ENCODE measurements at regions not wholly inside any gene's neighbourhood (a gene's known extent, or its start where the extent isn't known, plus 50 kb on each side); places are given as distances from the start of the nearest gene placed in this dataset.
"Not testable (repeated sequence)": the region's sequence is repeated elsewhere in the genome, so short reads cannot be mapped to it uniquely, and the experiment has no call there.

DNA sequence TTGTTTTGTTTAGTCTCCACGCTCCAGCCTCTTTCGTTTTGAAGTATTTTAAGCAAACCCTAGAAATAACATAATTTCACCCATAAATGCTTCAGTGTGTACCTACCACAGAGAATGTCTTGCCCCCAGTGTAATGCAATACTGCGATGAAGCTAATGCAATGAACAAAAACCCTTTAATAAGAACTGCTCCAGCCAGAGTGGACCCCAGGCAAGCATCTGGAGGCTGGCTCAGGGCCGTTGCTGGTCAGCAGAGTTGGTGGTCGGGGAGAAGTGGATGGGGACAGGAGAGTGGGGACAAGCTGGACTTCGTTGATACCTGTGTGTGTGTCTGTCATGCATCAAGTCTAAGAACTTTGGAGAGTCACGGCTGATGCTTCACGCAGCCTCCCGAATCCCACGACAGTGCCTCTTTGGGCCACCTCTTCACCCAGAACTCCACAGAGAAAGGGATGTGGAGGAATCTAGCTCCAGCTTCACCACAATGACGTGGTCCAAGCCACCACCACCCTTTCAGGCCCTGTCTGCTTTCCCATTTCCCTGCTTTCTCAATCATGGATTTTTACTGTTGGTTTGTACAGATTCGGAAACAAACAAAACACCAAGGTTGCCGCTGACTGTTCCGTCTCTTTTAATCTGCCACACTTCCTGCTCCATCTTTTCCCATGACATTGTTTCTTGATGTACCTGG lies 108.6 kb upstream of the ERRFI1 start:
- intact Hi-C loops (cut with DNase I) = no loop called here
- DNase-seq = no peak

DNA sequence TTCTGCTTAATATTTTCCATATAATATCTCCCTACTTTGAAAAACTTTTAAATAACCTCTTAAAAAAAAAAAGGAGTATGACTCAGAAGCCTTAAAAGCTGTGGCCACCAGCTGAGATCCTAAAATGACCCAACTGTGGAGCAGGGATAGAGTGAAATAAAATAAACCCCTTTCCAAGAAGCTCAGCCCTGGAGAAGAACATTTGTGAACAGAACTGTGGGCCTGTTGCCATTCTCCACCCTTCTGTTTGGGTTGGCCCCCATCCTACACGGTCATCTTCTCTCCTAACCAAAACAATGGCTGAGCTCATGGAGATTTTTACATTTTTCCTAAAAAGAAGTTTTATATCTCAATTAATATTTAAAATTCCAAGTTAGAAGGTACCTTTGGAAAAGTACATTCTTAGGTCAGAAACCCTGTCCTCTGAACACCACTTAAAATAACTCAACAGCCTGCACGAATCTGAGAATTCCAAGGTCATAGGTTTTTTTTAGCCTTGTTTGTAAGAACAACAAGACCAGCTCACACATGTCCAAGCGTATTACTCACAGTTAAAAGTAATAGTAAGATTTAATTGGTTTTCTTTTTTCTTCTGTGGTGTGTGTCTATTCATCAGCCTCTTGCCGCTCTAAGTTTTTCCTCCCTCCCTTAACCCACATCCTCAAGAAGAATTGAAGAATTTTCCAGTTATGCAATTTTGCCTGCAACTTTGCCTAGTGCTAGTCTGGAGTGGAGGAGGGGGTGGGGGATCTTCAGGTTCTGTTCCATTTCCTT lies 107.7 kb upstream of the ERRFI1 start:
- no peak for DNase-seq
- intact Hi-C loops (cut with DNase I) = no loop called here

DNA sequence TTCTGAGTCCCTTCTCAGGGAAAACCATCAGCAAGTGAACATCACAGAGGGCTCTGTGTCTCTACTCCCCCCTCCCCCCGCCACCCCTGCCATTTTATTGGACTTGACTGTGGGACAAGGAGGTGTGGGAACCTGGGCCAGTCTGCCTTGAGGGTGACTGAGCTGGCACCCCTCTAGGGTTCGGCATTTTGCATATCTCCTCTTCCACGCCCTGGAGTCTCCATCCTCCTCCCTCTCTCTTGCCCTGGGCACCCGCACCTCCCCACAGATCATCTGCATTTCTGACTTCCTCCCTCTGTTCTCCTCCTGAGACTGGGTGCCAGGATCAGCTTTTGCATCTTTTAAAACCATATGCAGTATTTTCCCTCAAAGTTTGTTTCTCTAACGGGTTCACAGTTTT lies 107.1 kb upstream of the ERRFI1 start:
- no peak for DNase-seq
- intact Hi-C loops (cut with DNase I) = no loop called here

DNA sequence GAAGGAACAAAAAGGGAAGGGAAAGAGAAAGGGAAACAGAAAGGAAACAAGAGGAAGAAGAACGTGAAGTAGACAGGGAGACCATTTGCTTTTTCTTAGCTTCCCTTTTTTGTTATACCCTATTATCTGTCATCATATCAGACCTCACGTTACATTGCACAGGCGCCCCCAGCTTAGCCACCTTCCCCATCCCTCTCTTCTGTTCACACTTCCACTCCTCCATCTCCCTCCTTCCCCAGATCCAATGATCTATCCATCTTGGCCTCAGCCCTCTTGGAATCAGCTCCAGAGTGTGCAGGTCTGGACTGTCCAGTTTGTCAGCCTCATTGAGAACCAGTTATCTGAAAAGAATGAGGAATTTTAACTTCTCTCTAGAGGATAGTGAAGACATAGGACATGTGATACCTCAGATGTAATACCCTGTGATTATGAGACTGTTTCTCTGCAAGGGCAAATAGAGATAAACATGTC lies 101.1 kb upstream of the ERRFI1 start:
- no peak for DNase-seq
- intact Hi-C loops (cut with DNase I) = no loop called here

DNA sequence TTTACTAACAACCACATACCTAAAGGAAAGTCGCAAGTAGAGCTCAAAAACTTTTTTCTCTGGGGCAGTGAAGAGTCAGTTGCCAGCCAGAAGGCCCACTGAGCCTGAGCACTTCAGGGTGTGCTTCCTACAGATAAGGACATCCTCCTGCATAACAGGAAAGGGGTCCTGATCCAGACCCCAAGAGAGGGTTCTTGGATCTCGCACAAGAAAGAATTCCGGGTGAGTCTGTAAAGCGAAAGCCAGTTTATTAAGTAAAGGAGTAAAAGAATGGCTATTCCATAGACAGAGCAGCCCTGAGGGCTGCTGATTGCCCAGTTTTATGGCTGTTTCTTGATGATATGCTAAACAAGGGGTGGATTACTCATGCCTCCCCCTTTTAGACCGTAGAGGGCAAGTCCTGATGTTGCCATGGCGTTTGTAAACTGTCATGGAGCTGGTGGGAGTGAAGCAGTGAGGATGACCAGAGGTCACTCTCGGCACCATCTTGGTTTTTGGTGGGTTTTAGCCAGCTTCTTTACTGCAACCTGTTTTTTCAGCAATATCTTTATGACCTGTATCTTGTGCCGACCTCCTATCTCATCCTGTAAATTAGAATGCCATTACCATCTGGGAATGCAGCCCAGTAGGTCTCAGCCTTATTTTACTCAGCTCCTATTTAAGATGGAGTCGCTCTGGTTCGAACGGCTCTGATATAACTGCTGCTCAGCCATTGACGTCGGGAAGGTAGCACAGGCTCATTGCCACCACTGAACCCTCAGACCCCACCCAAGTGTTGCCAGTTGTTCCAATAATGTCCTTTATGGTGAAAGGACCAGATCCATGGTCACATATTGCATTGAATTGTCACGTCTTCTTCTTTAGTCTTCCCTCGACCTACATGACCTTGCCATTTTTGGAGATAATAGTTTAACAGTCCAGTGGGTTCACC lies 96.6 kb upstream of the ERRFI1 start:
- intact Hi-C loops (cut with DNase I) = no loop called here
- DNase-seq = no peak

DNA sequence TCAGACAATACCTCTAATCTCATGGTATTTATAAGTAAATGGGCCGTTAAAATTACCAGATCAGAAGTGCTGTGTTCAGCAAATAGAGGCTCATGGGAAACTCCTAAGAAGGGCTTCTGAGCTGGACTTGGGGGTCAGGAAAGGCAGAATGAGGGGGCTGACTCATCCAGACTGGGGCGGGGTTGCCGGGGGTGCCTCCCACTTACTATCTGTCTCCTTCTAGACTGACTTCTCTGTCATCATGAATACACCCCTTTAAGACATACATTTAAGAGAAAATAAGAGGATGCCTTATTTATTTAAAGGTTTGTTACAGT lies 96.0 kb upstream of the ERRFI1 start:
- intact Hi-C loops (cut with DNase I) = no loop called here
- no peak for DNase-seq

DNA sequence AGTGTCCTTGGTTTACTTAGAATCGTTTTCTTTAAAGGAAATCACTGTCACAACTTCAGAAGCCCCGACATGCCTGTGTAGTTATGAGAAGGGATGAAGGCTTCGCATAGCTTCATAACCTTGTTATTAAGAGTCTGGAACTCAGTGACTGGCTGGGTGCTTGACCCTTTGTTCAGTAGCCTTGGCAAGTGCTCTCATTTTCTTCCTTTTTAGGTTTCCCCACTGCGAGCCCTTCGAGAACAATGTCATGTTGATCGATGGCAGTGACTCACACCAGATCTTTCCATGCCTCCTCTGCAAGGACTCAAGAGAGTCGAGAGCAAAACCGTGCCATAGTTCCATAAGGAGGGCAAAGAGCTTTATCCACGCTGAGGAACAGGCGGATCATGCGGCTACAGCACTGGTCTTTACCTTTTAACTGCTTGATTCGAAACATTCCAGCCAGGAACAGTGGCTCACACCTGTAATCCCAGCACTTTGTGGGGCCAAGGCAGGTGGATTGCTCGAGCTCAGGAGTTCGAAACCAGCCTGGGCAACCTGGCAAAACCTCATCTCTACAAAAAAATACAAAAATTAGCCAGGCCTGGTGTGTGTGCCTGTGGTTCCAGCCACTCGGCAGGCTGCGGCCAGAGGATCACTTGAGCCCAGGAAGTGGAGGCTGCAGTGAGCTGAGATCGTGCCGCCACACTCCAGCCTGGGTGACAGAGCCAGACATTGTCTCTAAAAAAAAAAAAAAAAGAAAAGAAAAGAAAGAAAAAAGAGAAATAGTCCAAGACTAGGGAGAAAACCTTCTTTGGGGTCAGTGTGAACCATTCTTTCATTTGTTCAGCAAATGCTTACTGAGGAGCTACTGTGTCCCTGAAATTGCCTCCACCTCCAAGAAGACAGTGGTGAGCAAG lies 95.4 kb upstream of the ERRFI1 start:
- intact Hi-C loops (cut with DNase I) = no loop called here
- DNase-seq = peak in 5 of 42 donors; percentile 2 to 67 (median 6)

DNA sequence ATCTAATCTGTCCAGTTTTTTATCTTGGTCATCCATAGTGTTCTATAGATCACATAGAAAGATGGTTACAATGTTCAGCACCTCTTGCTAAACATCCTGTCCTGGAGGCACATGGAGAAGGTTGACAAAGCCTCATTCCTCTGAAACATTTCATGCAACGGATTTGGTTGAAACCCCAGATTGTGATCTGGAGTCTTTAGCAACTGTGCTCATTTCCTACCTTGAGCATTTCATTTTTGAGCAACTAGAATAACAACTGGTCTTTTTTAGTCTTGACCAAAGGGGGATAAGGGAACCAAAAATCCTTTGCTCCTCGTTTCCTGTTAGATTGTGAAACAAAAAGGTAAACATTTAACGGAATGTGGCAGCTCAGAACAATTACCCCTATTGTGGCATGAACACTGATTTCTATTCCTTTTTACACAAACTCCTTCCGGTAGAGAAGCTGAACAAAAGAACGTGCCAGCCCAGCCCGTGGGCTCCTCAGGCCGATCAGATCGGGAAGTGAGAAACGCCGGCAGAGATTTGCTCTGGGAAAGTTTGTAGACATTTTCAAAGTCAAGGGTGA lies 94.7 kb upstream of the ERRFI1 start:
- intact Hi-C loops (cut with DNase I) = no loop called here
- peak in 4 of 42 donors; percentile 7 to 30 (median 19) for DNase-seq

DNA sequence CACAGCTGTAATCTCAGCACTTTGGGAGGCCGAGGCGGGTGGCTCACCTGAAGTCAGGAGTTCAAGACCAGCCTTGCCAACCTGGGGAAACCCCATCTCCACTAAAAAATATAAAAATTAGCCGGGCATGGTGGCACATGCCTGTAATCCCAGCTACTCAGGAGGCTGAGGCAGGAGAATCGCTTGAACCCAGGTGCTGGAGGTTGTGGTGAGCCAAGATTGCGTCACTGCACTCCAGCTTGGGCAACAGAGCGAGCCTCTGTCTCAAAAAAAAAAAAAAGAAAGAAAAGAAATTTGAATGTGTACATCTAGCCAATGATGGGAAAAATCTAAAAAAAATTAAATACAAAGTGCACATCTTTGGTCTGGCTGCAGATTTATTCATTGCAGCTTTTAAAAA lies 92.6 kb upstream of the ERRFI1 start:
- intact Hi-C loops (cut with DNase I); DNase-seq: not testable (repeated sequence)

DNA sequence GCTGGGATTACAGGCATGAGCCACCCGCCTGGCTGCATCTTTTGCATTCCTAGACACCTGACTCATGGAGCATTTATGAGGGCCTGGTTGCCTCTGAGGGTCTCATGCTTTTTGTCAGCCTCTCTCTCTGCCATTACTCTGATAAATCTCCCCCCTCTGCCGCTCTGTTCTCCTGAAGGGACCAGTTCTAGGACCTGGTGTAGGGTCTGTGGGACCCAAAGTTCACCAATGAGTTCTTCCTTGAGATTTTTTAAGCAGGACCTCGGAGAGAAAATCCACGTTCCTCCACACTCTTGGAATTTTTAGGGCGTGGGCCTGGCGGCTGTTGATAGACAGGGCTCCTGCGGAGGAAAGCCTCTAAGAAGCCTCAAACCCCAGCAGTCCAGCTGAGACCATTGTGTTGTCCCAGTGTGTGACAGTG lies 91.9 kb upstream of the ERRFI1 start:
- no peak for DNase-seq
- intact Hi-C loops (cut with DNase I) = no loop called here

DNA sequence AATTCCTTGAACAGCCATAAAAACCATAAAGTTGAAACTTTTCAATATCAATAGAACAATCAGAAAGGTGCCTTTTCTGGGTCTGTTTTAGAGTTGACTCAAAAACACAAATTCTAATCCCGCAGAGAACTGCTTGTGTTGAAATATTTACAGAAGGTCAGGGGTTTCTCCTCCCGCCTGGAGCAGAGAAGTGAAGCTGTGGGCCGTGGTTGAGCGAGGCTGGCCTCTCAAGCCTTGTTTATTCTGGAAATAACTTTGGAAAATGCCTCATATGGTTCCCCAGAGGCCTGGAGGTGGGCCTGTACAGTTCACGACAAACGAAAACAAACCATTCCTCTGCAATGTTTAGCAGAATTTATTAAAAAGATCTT lies 90.8 kb upstream of the ERRFI1 start:
- no peak for DNase-seq
- intact Hi-C loops (cut with DNase I) = no loop called here

DNA sequence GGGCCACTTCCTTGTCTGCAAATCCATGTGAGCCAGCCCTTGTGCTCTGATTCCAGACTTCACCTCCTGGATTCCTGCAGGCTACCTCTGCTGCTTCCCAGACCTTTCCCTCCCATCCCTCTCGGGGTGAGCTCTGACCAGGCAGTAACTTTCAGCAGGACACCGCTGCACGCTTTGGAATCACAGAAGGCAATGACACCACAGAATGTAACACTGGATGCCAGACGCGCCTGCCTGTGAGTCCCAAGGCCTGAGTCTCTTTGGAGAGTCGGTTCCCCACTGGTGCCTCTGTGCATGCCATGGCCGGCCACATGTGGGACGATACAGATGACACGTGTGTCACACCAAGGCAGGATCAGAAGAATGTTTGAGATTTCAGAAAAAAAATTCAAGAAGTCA lies 89.7 kb upstream of the ERRFI1 start:
- intact Hi-C loops (cut with DNase I) = no loop called here
- no peak for DNase-seq

DNA sequence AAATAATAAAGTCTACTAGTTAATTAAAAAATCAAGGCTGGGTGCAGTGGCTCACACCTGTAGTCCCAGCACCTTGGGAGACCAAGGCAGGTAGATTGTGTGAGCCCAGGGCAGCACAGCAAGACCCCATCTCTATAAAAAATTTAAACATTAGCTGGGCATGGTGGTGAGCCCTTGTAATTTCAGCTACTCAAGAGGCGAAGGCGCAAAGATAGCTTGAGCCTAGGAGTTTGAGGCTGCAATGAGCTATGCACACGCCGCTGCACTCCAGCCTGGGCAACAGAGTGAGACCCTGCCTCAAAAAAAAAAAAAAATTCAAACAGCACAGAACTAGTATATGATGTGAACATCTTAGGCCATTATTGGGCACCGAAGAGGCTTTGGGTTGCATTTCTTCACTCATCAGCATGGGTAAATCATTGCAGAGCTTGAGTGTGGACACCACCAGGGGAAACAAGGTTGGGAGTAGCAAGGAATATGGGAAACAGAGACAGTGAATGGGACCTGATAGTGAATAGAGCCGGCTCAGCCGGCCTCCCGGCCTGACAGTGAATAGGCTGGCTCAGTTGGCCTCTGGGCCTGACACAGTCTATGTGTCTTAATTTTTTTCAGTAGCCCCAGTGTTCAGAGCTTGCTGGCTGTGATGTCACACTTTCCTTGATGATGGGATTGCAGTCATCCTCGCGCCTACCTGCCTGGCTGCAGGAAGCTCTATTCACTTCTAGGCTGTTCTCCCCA lies 89.1 kb upstream of the ERRFI1 start:
- intact Hi-C loops (cut with DNase I) = no loop called here
- no peak for DNase-seq

DNA sequence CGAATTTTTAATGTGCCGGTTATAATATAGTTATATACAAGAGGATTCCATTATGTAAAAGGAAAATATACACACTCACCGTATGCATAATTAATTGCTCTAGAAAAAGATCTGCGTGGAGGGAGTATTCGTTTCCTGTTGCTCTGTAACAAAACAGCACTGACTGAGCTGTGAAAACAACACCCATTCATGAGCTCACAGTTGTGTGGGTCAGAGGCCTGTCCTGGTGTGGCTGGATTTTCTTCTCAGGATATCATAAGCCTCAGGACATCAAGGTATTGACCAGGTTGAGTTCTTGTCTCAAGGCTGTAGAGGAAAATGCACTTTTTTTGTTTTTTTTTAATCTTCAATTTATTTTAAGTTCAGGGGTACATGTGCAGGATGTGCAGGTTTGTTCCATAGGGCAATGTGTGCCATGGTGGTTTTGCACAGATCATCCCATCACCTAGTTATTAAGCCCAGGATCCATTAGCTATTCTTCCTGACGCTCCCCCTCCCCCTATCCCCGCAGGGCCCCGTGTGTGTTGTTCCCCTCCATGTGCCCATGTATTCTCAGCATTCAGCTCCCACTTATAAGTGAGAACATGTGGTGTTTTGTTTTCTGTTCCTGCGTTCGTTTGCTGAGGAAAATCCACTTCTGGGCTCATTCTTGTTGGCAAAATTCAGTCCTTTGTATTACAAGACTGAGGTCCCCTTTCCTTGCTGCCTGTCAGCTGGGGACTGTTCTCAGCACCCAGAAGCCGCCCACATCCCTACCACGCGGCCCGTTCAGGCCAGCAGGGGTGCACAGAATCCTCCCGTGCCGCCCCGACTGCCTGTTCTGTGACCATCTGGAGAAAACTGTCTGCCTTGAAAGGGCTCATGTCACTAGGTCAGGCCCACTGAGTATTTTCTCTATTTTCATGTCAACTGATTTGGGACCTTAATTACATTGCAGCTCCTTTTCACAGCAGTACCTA lies 87.4 kb upstream of the ERRFI1 start:
- intact Hi-C loops (cut with DNase I) = no loop called here
- no peak for DNase-seq

DNA sequence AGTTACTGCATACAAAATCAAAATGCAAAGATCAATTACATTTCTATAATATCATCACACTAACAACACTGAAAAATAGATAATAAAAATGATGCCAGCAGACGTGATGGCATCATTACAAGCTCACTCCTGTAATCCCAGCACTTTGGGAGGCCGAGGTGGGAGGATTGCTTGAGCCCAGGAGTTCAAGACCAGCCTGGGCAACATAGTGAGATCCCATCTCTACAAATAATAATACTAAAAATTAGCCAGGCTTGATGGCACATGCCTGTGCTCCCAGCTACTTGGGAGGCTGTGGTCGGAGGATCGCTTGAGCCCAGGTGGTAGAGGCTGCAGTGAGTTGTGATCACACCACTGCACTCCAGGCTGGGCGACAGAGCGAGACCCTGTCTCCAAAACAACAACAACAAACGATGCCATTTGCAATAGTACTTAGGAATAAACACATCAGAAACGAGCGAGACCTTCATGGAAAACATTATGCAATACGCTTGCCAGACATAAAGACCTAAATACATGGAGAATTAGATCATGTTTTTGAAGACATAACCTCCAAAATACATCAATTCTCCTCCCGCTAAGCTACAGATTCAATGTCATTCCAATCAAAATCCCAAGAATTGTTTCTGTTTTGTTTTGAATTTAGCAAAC lies 86.6 kb upstream of the ERRFI1 start:
- intact Hi-C loops (cut with DNase I) = no loop called here
- no peak for DNase-seq

DNA sequence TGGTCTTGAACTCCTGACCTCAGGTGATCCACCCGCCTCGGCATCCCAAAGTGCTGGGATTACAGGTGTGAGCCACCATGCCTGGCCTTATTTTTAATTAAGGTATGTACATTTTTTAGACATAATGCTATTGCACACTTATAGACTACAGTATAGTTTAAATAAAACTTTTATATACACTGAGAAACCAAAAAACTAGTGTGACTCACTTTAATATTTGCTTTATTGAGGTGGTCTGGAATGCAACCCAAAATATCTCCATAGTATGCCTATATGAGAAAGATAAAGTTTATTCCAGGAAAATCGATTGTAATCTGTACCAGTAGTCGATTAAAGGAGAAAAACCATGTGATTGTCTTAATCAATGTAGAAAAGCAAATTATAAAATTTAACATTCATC lies 85.5 kb upstream of the ERRFI1 start:
- no peak for DNase-seq
- intact Hi-C loops (cut with DNase I) = no loop called here
